ENCODE measurements at regions not wholly inside any gene's neighbourhood (a gene's known extent, or its start where the extent isn't known, plus 50 kb on each side); places are given as distances from the start of the nearest gene placed in this dataset.
A peak's percentile ranks its signal among the peaks of the same experiment; 100 is the strongest.
"Not testable (repeated sequence)": the region's sequence is repeated elsewhere in the genome, so short reads cannot be mapped to it uniquely, and the experiment has no call there.

GRCh38 chr2:66169076-66169475, 265.8 kb upstream of the MEIS1 start:
- DNase-seq = no peak

- no peak for DNase-seq
Observed at GRCh38 chr2:66164470-66164869, 270.5 kb upstream of the MEIS1 start.

DNA sequence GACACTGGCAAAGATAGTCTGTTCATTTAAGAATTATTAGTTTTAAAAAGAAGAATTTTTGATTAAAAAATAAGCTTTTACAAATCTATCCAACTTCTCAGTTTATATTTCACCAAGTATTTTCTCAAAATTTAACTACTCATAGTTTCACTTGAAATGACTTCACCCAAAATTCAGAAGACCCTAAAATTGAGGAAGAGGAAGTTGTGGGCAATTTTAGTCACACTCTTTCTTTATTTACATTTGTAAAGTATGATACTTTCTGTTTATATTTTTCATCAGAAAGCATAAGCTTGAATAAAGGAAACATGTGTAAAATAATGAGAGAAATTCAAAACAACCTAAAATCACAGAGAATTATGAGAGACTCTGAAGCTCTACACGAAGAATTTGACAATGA, 278.8 kb upstream of the MEIS1 start:
- DNase-seq = peak; percentile 17

GRCh38 chr2:66153941-66154340, 281.0 kb upstream of the MEIS1 start:
- no peak for DNase-seq

- DNase-seq = no peak
Observed at GRCh38 chr2:66145490-66145889, 289.4 kb upstream of the MEIS1 start.

DNA sequence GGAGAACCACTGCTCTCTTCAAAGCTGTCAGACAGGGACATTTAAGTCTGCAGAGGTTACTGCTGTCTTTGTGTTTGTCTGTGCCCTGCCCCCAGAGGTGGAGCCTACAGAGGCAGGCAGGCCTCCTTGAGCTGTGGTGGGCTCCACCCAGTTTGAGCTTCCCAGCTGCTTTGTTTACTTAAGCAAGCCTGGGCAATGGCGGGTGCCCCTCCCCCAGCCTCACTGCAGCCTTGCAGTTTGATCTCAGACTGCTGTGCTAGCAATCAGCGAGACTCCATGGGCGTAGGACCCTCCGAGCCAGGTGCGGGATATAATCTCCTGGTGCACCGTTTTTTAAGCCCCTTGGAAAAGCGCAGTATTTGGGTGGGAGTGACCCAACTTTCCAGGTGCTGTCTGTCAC, 290.6 kb upstream of the MEIS1 start:
- not testable (repeated sequence) for DNase-seq

DNA sequence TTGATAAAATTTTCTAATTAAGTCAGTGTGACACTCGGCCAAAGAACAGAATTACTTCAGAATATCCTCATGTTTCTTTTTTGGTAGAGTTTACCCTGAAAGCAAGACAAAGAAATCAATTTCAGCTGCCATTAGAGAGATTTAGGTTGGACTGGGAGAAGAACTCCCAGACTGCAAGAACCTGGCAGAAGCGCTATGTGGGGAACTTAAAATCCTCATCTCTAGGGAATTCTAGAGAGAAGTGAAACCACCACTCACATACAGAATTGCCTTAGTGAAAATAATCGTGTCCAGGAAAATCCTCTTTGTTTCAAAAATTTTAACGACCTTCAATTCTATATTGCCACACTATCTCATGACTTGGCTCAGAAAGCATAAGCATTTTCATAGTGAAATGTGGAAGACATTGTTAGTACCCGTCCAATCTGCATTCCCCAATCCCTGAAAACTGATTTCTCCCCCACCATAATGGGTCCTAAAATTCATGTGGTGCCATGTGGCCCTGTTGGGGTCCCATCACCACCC, 297.3 kb upstream of the MEIS1 start:
- no peak for DNase-seq

GRCh38 chr2:66134138-66134701, 300.7 kb upstream of the MEIS1 start:
- no peak for DNase-seq

GRCh38 chr2:66127656-66128055, 307.3 kb upstream of the MEIS1 start:
- no peak for DNase-seq

- no peak for DNase-seq
Observed at GRCh38 chr2:66127061-66127460, 307.9 kb upstream of the MEIS1 start.

DNA sequence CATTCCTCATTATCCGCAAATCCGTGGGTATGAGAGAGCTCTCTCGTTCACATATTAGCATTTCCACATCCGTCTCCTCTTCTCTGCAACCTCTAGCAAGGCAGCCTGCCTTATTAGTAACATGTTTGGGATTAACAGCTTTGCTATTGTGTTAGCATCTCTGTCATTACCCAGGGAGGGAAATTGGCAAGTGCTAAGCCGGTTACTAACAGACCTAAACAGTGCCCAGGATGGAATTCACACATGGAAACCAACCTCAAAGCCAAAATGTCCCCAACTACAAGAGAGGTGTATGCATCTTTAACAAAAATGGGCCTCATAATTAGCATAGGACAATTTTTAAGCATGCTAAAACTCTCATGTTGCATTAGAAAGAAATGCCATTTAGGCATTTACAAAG, 309.0 kb upstream of the MEIS1 start:
- DNase-seq = no peak

DNA sequence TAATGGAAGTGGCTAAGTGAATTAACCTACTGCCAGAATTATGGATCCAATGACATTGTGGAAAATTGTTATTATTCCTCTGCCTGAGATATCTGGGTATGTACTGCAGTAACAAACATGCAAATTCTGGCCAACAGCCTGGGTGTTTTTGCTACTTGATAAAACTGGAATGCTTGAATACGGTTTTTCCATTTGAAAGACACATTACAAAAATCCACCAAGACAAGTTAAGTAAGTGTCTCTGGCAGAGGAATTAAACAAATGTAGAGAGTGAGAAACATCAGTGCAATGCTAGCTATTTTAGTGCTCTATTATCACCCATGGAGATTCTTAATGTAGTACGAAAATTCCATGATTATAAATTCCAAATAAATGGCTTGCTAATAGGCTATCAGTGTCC, 312.4 kb upstream of the MEIS1 start:
- no peak for DNase-seq

GRCh38 chr2:66121946-66122345, 313.0 kb upstream of the MEIS1 start:
- no peak for DNase-seq

DNA sequence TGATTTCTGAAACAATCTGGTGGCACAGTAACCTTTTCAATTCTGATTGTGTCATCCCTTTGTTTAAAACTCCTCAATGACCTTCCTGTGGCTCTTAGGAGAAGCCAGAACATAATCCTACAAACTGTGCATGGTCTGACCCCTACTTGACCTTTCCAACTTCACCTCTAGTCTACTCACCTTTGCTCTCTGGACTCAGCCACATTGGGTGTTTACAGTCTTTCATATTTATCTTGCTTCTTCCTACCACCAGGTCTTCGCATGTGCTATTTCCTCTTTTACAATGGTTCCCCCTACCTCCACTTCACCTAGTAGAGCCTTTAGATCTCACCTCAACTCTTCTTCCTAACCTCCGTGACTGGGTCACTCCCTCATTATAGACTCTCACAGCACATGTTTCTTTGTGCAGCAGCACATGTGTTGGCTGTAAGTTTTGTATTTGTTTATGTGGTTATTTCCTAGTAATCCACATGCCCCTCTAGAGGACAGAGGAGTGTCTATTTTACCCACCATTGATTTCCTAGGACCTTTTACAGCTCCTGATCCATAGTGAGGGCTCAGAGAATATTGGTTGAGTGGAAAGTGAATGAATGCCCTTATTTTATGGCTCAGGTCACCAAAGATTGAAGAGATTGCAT, 320.8 kb upstream of the MEIS1 start:
- no peak for DNase-seq

GRCh38 chr2:66111706-66112105, 323.2 kb upstream of the MEIS1 start:
- DNase-seq = no peak

- no peak for DNase-seq
Observed at GRCh38 chr2:66110608-66111007, 324.3 kb upstream of the MEIS1 start.

GRCh38 chr2:66110086-66110485, 324.8 kb upstream of the MEIS1 start:
- DNase-seq = no peak

- no peak for DNase-seq
Observed at GRCh38 chr2:66109419-66109818, 325.5 kb upstream of the MEIS1 start.

GRCh38 chr2:66105066-66105753, 329.7 kb upstream of the MEIS1 start:
- no peak for DNase-seq

DNA sequence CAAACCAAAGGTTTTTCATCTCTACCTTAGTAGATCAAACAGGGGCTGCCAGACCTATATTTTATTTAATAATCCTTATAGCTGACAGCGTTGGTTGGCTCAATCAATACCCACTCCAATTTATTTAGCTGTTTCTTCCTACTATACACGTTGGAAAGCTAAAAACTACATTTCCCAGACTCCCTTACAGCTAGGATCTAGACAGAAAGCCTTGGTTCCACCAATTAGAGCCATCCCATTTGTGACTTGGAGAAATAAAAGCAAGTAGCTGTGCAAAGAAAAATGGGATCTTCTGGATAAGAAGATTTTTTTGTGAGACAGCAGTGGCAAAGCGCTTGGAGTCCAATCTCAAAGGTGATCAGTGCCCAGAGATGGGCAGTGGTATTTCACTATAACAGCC, 331.3 kb upstream of the MEIS1 start:
- no peak for DNase-seq

DNA sequence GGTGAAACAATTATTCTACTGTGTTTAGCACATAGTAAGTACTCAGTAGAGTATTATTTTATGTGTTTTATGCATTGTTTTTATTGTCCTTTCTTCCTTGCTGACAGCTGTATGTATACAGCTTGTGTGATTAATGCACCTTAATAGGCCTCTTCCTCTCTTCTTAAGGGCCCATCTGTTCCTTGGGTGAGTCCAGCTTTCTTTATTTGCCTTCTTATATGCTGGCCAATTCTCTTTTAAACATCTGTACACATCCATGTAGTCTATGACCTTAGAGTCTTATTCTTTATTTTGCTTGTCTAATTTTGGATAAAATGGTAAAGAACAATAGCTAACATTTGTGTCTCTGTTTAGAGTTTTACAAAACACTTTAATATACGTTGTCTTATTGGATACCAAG, 333.7 kb upstream of the MEIS1 start:
- DNase-seq = no peak

DNA sequence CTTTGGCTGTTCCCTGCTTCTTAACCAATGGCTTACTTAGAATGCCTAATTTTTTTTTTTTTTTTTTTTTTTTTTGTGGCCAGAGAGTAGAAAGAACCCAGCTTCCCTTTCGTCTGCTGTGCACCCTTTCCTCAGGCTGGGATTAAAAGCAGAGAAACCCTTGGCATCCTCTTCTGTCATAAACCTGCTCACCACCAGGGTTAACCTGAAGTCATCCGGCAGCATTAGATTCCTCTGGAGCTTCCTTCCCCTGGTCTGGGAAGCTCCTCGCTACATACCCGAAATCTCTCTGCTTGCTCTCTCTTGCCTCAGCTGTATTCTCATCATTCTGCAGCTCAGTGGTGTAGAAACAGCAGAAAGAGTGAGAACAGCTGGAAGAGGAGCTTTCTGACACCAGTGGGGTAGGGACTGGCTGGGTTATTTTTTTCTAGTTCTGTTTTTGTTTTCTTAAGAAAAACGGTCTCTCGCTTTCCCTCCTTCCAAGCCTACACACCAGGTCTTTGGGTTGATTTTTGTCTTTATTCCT, 339.0 kb upstream of the MEIS1 start:
- DNase-seq = no peak

DNA sequence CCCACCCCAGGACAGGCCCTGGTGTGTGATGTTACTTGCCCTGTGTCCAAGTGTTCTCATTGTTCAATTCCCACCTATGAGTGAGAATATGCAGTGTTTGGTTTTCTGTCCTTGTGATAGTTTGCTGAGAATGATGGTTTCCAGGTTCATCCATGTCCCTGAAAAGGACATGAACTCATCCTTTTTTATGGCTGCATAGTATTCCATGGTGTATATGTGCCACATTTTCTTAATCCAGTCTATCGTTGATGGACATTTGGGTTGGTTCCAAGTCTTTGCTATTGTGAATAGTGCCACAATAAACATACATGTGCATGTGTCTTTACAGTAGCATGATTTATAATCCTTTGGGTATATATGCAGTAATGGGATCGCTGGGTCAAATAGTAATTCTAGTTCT, 340.2 kb upstream of the MEIS1 start:
- DNase-seq = not testable (repeated sequence)

- DNase-seq = no peak
Observed at GRCh38 chr2:66093371-66093770, 341.6 kb upstream of the MEIS1 start.

Data from hematopoietic multipotent progenitor cell treated with erythropoietin and hydrocortisone succinate and interleukin-3 and kit ligand, for 4 days (in vitro differentiated cells).